GM12801 (cell line): ENCODE measurements at regions not wholly inside any gene's neighbourhood (a gene's known extent, or its start where the extent isn't known, plus 50 kb on each side); places are given as distances from the start of the nearest gene placed in this dataset.

Source experiments
- CTCF ChIP-seq: IDR thresholded peaks from one replicate; pipeline ENCODE4 v1.5.1; 2011; ENCODE audit warnings: control low read depth; ENCODE audit not compliant: insufficient read length; ENCODE audit errors: extremely low read depth

- no peak for TF ChIP-seq CTCF
Measured at GRCh38 chr14:105581551-105582341, 55.4 kb downstream of the TMEM121 start.

GRCh38 chr14:105582639-105583038 is 56.3 kb downstream of the TMEM121 start:
- TF ChIP-seq CTCF: no peak

- no peak for TF ChIP-seq CTCF
Measured at GRCh38 chr14:105588236-105588860, 62.0 kb downstream of the TMEM121 start.

- TF ChIP-seq CTCF: no peak
Measured at GRCh38 chr14:105589161-105589925, 63.0 kb downstream of the TMEM121 start.

- no peak for TF ChIP-seq CTCF
Measured at GRCh38 chr14:105591052-105591451, 64.7 kb downstream of the TMEM121 start.

- TF ChIP-seq CTCF: no peak
Measured at GRCh38 chr14:105600939-105601359, 74.6 kb downstream of the TMEM121 start.
